ENCODE measurements at regions not wholly inside any gene's neighbourhood (a gene's known extent, or its start where the extent isn't known, plus 50 kb on each side); places are given as distances from the start of the nearest gene placed in this dataset.

GRCh38 chr2:190805843-190806242 lies 74.8 kb upstream of the GLS start (continued):
- TF ChIP-seq EZH2phosphoT487 (IDR thresholded peaks at IDR 0.05; ENCODE audit: unreplicated experiment) (no peak), ETS1 (IDR thresholded peaks at IDR 0.05) (no peak)

GRCh38 chr2:190807886-190808285 lies 72.7 kb upstream of the GLS start:
- no peak overlapping the region for H3K4me3 ChIP-seq
- H3K9me2 ChIP-seq (ENCODE audit: insufficient read depth), result no peaks in the 10 kb centered on the region
- no peaks in the 10 kb centered on the region for H3K79me2 ChIP-seq (replicated peaks; ENCODE audit: insufficient read depth)
- Mint-ChIP-seq H3K27me3 (ENCODE audit: insufficient read depth, low read depth, poor library complexity) (no peaks in the 10 kb centered on the region), H3K4me1 (peaks cover 6% of the 10 kb centered on the region), H3K9me3 (no peaks in the 10 kb centered on the region), H3K4me3 (no peak overlapping the region), H3K36me3 (ENCODE audit: low read depth) (no peaks in the 10 kb centered on the region), H3K27ac (no peak overlapping the region)
- ATAC-seq, result no peak
- no peak overlapping the region for H2AFZ ChIP-seq
- H4K20me1 ChIP-seq (replicated peaks; ENCODE audit: insufficient read depth), result no peaks in the 10 kb centered on the region
- DNase-seq (ENCODE audit: low spot score), result no peak
- H3K27me3 ChIP-seq (ENCODE audit: insufficient read depth), result no peaks in the 10 kb centered on the region
- H3K4me2 ChIP-seq, result no peak overlapping the region
- no peaks in the 10 kb centered on the region for H3F3A ChIP-seq (replicated peaks; ENCODE audit: low read depth)
- no peak overlapping the region for H3K27ac ChIP-seq (ENCODE audit: low read depth)
- H3K4me1 ChIP-seq (ENCODE audit: insufficient read depth), result peaks cover 6% of the 10 kb centered on the region
- no peak for TF ChIP-seq EZH2phosphoT487 (IDR thresholded peaks at IDR 0.05; ENCODE audit: unreplicated experiment)
- no peak for TF ChIP-seq CREB1 (CRISPR knock-in tag; IDR thresholded peaks at IDR 0.05; ENCODE audit: low read depth)
- no peak for TF ChIP-seq STAT1 (IDR thresholded peaks at IDR 0.05; ENCODE audit: unreplicated experiment)
- no peak for TF ChIP-seq JUNB (IDR thresholded peaks at IDR 0.05; ENCODE audit: unreplicated experiment)
- no peak for TF ChIP-seq NANOG (IDR thresholded peaks at IDR 0.05; ENCODE audit: borderline replicate concordance)
- no peak for TF ChIP-seq EZH2 (IDR thresholded peaks at IDR 0.05; ENCODE audit: low read depth, unreplicated experiment)
- H3K36me3 ChIP-seq (ENCODE audit: insufficient read depth), result no peaks in the 10 kb centered on the region

- Histone ChIP-seq H3K4me1 (ENCODE audit: insufficient read depth) (no peaks in the 10 kb centered on the region), H3K27ac (ENCODE audit: low read depth) (no peak overlapping the region), H3K9me2 (ENCODE audit: insufficient read depth) (0 out of 2 replicates have a peak, but pooled peaks cover 4% of the 10 kb centered on the region), H3K79me2 (replicated peaks; ENCODE audit: insufficient read depth) (no peaks in the 10 kb centered on the region), H3F3A (replicated peaks; ENCODE audit: low read depth) (no peaks in the 10 kb centered on the region), H3K36me3 (ENCODE audit: insufficient read depth) (no peaks in the 10 kb centered on the region), H3K4me3 (no peak overlapping the region), H4K20me1 (replicated peaks; ENCODE audit: insufficient read depth) (no peaks in the 10 kb centered on the region), H2AFZ (no peak overlapping the region; the same call in 1 of the 2 replicates), H3K4me2 (no peak overlapping the region), H3K27me3 (ENCODE audit: insufficient read depth) (no peaks in the 10 kb centered on the region)
- no peak overlapping the region for H3K27ac Mint-ChIP-seq
- H3K4me3 Mint-ChIP-seq, result no peak overlapping the region
- no peaks in the 10 kb centered on the region for H3K9me3 Mint-ChIP-seq
- H3K36me3 Mint-ChIP-seq (ENCODE audit: low read depth), result no peaks in the 10 kb centered on the region
- H3K4me1 Mint-ChIP-seq, result no peaks in the 10 kb centered on the region
- no peaks in the 10 kb centered on the region for H3K27me3 Mint-ChIP-seq (ENCODE audit: insufficient read depth, low read depth, poor library complexity)
- ATAC-seq, result no peak
- no peak for DNase-seq (ENCODE audit: low spot score)
- TF ChIP-seq ZNF462 (CRISPR knock-in tag; IDR thresholded peaks at IDR 0.05), result no peak
- no peak for TF ChIP-seq STAT1 (IDR thresholded peaks at IDR 0.05; ENCODE audit: unreplicated experiment)
- TF ChIP-seq REST (IDR thresholded peaks at IDR 0.05; ENCODE audit: unreplicated experiment), result no peak
- TF ChIP-seq JUNB (IDR thresholded peaks at IDR 0.05; ENCODE audit: unreplicated experiment), result no peak
- TF ChIP-seq NANOG (IDR thresholded peaks at IDR 0.05; ENCODE audit: borderline replicate concordance), result no peak
Measured at GRCh38 chr2:190809139-190809764, 71.4 kb upstream of the GLS start.

All from GM23338 (cell line).